ENCODE measurements at regions not wholly inside any gene's neighbourhood (a gene's known extent, or its start where the extent isn't known, plus 50 kb on each side); places are given as distances from the start of the nearest gene placed in this dataset.

GRCh38 chr3:144566320-144566719, 594.7 kb downstream of the DIPK2A start:
- no peak for DNase-seq
- no peak for TF ChIP-seq CTCF (IDR thresholded peaks at IDR 0.05)
- no peak overlapping the region for H3K4me3 ChIP-seq (replicated peaks in 1 of 3; ENCODE audit: low read depth in 2 of 3, low read length in 3 of 3)
- Mint-ChIP-seq H3K27me3 (ENCODE audit: low read depth in 3 of 3) (peaks cover 0 to 2% (median 0%) of the 10 kb centered on the region in 3 donors), H3K36me3 (no peaks in the 10 kb centered on the region), H3K27ac (no peak overlapping the region), H3K9me3 (peaks cover 0 to 13% (median 5%) of the 10 kb centered on the region in 7 donors), H3K4me3 (no peak overlapping the region), H3K4me1 (no peaks in the 10 kb centered on the region)
- no peaks in the 10 kb centered on the region for H3K4me1 ChIP-seq (ENCODE audit: control insufficient read depth in 1 of 2, insufficient read depth in 2 of 2, low read length in 2 of 2)
- H3K4me2 ChIP-seq (replicated peaks; ENCODE audit: extremely low read depth, low read length, poor library complexity, severe bottlenecking): no peak overlapping the region
- peaks cover 0 to 3% of the 10 kb centered on the region in 2 donors for H3K9me3 ChIP-seq (replicated peaks in 1 of 2; ENCODE audit: control insufficient read depth in 1 of 2, insufficient read depth in 1 of 2, low read length in 2 of 2)
- no peaks in the 10 kb centered on the region for H3K79me2 ChIP-seq (ENCODE audit: insufficient read depth, low read length)
- H3K36me3 ChIP-seq (replicated peaks in 1 of 2; ENCODE audit: control insufficient read depth in 1 of 2, insufficient read depth in 2 of 2, low read length in 2 of 2): no peaks in the 10 kb centered on the region
- no CpG with 5 or more reads among the region's 1 CpG for WGBS (ENCODE audit: insufficient coverage)
- no peak overlapping the region for H2AFZ ChIP-seq (ENCODE audit: insufficient read depth, low read depth, low read length, poor library complexity, severe bottlenecking)
- intact Hi-C loops (cut with micrococcal nuclease): no loop called here
- no peak overlapping the region for H3K27ac ChIP-seq (ENCODE audit: low read depth in 1 of 2, low read length in 2 of 2)
- H4K20me1 ChIP-seq (ENCODE audit: insufficient read depth, low read length): no peaks in the 10 kb centered on the region
- no peaks in the 10 kb centered on the region for H3K27me3 ChIP-seq (ENCODE audit: control insufficient read depth in 2 of 2, insufficient read depth in 2 of 2, low read length in 2 of 2)
- H3K9ac ChIP-seq (ENCODE audit: insufficient read depth, low read length, poor library complexity, severe bottlenecking): no peak overlapping the region

GRCh38 chr3:144569651-144570050, 598.0 kb downstream of the DIPK2A start:
- Histone ChIP-seq H3K27me3 (ENCODE audit: control insufficient read depth in 2 of 2, insufficient read depth in 2 of 2, low read length in 2 of 2) (no peaks in the 10 kb centered on the region), H3K4me3 (replicated peaks in 1 of 3; ENCODE audit: low read depth in 2 of 3, low read length in 3 of 3) (no peak overlapping the region), H3K79me2 (ENCODE audit: insufficient read depth, low read length) (no peaks in the 10 kb centered on the region), H3K9ac (ENCODE audit: insufficient read depth, low read length, poor library complexity, severe bottlenecking) (no peak overlapping the region), H2AFZ (ENCODE audit: insufficient read depth, low read depth, low read length, poor library complexity, severe bottlenecking) (no peak overlapping the region), H4K20me1 (ENCODE audit: insufficient read depth, low read length) (no peaks in the 10 kb centered on the region), H3K4me2 (replicated peaks; ENCODE audit: extremely low read depth, low read length, poor library complexity, severe bottlenecking) (no peak overlapping the region), H3K36me3 (replicated peaks in 1 of 2; ENCODE audit: control insufficient read depth in 1 of 2, insufficient read depth in 2 of 2, low read length in 2 of 2) (no peaks in the 10 kb centered on the region), H3K4me1 (ENCODE audit: control insufficient read depth in 1 of 2, insufficient read depth in 2 of 2, low read length in 2 of 2) (no peaks in the 10 kb centered on the region), H3K27ac (ENCODE audit: low read depth in 1 of 2, low read length in 2 of 2) (no peak overlapping the region), H3K9me3 (replicated peaks in 1 of 2; ENCODE audit: control insufficient read depth in 1 of 2, insufficient read depth in 1 of 2, low read length in 2 of 2) (peaks cover 0 to 3% of the 10 kb centered on the region in 2 donors)
- Mint-ChIP-seq H3K4me1 (no peaks in the 10 kb centered on the region), H3K36me3 (no peaks in the 10 kb centered on the region), H3K4me3 (no peak overlapping the region), H3K27me3 (ENCODE audit: low read depth in 3 of 3) (peaks cover 0 to 2% (median 0%) of the 10 kb centered on the region in 3 donors), H3K9me3 (peaks cover 0 to 15% (median 5%) of the 10 kb centered on the region in 7 donors), H3K27ac (no peak overlapping the region)
- no peak for TF ChIP-seq CTCF (IDR thresholded peaks at IDR 0.05)
- WGBS (ENCODE audit: insufficient coverage): no CpG with 5 or more reads among the region's 1 CpG
- no peak for DNase-seq
- intact Hi-C loops (cut with micrococcal nuclease): no loop called here

Measured in CD14-positive monocyte (primary cell).